RPMI8226 (cell line): ENCODE measurements at regions not wholly inside any gene's neighbourhood (a gene's known extent, or its start where the extent isn't known, plus 50 kb on each side); places are given as distances from the start of the nearest gene placed in this dataset.
A peak's percentile ranks its signal among the peaks of the same experiment; 100 is the strongest.

Experiments used
- DNase-seq: peaks from one replicate; pipeline ENCODE4 v3.0.0-alpha.2; 2015

DNA sequence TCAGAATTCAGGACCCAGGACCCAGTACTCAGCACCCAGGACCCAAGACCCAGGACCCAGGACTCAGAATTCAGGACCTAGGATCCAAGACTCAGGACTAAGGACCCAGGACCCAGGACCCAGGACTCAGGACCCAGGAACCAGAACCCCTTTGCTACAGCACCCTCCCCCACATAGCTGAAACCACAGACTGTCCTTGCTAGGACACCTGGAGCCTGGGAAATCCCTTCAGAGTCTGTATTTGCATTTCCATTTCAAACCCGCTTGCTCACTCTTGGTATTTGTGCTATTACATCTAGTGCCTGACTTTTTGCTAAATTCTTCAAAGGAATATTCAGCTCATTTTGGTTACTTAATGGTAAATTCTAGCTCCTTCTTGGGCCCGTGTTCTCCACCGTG, 275.8 kb upstream of the MAF start:
- peak; percentile 84 for DNase-seq

DNA sequence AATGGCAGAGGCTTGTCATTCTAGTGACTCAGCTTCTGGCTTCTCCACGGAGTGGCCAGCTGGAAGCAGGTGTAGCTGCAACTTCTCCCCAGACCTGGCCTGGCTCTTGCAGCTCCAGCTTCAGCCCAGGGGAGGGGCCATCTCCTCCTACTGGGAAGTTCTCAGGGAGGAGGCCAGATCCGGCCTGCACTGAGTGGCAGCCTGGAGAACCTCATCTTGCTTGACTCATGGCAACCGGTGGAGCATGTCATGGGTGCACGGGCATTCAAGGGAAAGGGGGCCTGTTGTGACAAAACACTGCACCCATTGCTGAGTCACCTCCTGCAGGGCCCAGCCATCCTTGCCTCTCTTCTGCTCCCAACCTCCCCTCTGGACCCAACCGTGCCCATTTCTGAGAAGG, 273.9 kb upstream of the MAF start:
- DNase-seq: peak; percentile 83

DNA sequence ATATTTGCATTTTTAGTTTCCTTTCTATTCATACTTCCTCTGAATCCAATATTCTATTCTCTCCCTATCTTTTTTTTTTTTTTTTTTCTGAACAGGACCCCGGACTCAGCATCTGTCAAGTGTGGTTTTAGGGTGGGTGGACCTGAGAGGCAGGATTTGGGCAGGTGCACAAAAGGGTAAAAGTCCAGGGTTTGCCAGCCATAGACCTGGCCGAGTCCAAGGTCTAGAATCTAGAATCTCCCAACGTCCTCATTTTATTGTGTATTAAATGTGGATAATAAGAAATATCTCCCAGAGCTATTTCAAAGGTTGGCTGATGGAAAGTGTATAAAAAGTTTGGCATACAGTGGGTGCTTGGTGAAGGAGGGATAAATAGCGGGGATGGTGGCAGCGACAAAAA, 273.3 kb upstream of the MAF start:
- no peak for DNase-seq

DNA sequence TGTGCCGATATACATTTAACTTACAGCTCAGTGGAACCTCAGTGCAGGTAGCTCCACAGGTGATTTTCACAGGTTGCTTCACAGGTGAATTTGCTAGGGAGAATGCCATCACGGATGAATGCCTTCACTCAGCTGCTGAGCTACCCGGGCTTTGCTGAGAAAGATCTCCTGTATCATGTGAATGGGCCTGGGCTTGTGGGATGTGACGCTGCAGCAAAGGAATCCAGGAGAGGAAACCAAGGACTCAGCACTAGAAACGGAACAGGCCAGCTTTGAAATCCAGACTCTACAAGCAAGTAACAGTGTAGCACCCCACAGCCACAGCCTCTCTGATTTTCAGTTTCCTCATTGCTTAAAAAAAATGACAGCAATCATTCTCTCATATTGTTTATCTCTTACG, 271.4 kb upstream of the MAF start:
- no peak for DNase-seq

DNA sequence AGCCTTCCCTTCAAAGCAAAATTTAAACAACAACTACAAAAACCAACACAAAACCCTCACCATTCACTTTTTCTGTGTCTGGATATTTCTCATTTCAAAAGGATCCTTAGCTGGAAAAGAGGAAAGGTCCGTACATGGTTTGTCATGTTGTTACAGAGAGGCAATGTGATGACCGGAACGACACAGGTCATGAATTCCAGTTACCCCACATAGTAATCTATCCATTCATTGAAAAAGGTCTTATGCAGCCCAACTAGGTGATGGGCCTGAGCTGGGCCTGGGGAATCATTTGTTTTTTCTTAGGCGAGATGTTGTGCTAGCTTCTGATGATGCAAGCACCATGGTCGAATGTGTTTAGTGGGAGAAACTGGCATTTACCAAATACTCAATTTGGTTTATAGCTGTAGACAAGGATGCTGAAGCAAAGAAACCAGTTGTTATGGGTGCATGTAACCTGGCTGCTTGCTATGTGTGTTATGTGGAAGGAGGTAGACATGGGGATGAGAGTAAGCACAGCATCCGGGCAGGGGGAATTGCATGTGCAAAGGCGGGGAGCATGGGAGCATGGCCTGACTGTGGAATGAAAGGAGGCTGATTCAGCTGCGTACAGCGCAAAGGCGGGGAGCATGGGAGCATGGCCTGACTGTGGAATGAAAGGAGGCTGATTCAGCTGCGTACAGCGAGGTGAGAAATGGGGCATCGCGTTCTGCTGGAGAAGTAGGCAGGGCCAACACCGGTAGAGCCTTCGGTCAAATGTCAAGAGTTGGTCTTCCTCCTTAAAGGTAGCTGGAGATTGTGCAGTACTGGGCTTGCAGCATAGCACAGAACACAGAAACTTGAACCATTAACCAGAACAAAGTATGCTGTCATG, 269.7 kb upstream of the MAF start:
- DNase-seq: no peak

DNA sequence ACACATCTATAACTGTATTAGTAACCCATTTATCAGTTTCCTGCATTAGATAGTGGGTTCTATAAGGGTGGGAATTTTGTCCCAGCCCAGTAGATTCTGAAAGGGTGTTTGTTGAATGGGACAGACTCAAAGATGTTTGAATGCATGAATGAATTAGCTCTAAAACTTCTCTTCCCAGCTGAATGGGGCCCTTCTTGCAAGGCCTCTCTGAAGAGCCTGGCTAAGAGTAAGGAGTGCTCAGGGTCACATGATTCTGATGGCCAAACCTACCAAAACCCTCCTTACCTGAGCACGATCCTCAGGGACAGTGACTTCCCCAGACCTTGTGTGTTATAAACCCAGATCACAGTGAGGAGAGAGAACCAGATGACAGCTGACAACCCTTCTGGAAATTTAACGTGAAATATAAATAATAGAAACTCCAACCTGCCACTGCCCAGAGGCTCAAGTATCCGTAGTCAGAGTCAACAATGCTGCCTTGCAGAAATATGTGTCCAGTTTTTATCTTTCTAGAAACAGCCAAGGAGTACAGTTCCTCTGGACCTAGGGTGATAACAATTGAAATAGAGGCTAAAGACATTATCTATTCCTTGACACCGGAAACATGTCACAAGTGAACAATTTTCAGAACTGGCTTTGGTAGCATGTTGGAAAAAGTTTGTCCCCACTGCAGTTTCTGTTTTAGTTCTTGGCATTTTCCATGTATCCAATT, 268.9 kb upstream of the MAF start:
- DNase-seq: no peak

DNA sequence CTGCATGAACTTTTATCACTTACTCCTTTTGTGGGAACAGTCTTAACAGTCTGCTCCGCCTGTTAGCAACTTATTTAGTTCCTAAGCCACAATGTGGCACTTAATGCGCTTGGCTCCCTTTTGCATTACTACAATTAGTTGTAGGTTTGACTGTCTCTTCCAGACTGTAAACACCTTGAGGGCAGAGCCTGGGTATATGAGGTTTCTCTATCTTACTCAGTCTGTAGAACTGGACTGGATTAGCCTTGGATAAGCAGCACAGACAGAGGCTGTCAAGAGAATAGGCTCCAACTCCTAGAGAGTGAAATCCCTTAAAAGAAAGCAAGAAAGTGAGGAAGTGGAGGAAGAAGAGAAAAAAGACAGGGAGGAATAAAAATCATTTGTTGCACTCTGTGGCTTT, 268.3 kb upstream of the MAF start:
- no peak for DNase-seq

DNA sequence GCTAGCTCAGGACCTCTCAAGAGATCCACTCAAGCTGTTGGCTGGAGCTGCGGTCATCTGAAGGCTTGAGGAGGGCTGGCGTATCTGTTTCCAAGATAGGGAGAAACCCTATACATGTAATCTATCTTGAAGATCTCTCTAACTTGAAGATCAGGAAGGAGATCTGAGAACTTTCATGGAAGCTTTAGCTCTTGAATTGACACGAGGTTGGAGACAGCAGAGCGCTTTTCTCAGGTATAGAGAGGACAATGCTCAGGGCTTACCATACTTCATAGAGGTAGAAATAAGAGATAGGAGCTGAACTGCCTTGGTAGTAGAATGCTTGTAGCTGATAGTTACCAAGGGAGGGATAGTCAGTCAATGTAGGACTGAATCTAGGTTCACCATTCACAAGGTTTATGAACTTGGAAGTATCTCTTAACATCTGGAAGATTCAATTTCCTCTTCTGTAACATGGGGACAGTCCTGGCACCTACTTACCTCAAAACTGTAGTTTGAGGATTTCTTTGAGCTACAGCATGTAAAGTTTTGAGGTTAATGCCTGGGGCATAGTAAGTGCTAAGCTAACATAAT, 267.0 kb upstream of the MAF start:
- DNase-seq: no peak

DNA sequence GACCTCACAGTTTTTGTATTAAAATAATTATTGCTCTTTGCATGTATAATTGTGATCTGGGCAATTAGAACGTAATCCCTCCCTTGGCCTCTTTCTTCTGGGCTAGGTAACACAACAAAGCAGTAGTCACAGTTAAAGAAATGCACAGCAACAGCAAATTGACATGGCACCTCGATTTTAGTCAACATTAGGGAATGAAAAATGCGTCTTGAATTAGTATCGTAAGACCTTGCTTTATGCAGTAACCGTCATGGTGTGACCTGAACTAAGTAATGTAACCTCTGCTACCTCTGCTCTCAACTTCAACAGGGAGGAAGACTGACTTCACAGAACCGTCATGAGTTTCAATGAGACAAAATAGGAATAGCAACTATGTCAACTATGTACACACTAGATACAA, 265.4 kb upstream of the MAF start:
- DNase-seq: no peak

DNA sequence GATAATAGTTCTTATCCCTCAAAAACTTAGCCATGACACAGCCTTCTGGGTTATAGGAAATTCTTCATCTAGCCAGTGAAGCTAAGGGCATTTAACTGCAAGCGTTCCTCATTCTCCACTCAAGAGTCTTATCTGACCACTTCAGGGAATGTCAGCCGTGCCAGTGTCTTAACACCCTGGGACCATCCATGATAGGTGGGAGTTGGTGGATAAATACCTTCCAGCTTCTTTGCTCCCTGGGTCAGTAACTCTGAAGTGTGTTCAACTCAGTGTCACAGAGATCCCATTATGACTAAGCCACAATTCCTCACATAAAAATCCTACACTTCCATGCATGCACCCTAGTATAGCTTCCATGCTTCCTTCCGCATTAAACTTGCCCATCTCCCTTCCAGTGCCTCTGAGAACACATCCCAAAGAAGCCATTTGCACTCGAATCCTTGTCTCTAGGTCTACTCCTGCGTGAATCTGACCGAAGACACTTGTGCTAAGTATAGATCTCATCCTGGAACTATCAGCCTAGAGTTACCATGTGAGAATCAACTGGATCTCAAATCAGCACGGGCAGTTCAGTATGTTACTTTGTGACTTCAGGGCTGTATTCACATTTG, 264.3 kb upstream of the MAF start:
- no peak for DNase-seq

DNA sequence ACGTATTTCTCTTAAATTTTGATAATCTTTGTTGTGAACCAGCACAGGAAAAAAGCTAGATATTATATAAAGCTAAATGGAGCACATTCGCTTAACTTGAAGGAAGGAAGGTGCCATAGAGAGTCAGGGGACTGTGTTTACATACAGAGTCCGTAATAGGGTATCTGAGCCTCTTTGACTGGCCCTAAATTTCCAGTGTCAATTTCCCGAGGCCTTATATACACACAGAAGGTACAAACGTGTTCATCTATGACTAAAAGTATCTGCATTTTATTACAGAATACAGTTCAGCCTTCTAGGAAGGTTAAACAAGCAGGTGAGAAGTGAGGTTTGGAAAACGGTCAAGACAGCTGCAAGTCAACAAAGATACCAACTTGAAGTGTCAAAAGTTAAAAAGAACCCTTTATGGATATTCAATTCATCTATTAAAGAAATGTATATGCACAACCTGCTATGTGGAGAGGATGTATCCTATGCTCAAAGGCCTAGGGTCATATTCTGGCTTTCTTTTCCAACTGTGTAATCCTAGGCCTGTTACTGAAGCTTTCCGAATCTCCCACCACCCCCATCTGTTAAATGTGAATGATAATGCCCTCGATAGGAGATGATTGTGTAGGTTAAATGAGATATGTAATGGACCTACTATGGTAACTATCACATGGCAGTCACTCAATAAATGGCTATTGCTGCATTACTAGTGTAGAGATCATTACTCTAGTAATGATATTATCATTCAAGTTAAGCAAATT, 263.7 kb upstream of the MAF start:
- DNase-seq: no peak

DNA sequence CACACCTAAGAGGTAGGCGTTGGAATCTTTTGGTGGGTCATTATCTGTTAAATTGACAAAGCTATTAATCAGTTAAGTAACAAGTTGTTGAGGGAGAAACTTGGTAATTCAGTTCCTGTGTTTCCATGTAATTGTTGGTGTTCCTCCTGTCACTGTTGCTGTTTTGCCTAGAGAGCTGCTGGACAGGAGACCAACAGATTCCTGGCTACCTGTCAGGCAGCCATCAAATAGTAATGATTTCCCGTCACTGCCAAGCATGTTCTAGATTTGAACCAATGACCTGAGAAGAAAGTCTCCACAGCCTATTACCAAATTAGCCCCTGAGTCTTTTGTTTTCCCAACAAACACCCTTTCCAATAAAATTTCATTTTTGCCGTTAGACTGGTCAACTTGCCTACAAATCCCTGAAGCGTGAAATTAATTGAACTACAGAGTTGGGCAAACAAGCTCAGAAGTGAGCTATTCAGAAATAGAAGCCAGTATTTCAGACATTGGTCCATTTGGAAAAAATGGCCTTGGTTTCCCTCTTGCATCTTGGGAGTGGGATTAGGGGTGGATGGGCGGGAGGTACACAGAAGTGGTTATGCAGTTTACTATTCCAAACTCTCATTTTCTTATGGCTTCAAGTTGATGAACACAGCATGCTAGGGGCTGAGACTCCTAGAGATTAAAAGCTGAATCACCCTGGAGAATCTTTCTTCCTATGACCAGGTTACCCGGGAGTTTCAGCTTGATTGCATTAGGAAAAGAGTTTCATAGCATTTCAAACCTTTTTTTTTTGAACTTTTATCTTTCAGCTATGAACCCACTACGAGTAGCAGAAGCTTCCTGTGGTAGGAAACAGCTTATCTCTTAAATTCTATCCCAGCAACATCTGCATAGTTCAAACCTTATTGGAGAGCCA, 262.8 kb upstream of the MAF start:
- DNase-seq: no peak

DNA sequence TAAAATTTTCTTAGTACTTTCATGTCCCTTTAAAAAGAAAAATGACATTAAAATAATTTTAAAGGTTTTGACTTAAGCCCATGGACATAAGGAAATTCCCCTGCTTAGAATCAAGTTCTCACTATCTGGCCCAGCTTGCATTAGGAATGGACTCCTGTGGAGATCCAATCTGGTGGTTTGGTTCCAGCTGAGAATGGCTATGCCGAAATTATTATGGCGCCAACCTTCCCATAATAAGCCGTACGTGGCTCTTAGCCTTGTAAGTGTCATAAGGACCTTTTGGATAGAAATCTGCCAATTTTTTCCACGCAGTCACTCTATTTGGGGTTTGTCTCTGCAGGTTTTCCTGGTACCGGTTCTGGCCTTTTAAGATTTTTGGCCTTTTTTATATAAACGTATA, 262.1 kb upstream of the MAF start:
- DNase-seq: no peak

DNA sequence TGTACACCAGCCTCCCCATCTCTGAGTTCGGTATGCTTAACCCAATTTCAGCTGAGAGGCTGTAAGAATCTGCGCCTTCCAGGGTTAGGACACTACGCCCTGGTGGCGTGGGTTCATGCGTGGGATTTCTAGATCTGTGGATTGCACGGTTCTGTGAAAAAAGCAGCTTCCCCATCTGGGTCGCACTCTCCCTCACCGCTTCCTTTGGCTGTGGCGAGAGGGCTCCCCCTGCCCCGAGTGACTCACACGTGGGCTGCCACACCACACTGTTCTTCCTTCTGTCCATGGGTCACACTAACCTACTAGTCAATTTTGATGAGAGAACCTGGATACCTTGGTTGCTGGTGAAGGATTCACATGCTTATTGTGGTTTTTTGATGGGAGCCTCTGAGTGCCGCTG, 256.0 kb upstream of the MAF start:
- DNase-seq: no peak

DNA sequence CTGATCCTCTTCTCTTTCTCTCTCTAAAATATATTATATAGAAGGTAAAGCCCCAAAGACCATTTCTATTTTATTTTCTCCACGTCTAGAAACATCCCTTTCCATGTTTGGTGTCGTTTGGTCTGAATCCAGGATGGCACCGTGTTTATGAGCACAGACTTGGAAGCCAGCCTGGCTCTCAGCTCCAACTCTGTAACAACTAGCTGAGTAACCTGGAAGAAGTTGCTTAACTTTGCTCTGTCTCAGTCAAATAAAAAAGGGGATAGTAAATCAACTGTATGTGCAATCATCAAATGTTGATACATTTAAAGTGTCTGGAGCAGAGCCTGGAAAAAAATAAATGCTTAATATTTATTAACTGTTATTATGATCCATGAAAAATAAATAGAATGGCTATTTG, 249.8 kb upstream of the MAF start:
- no peak for DNase-seq

DNA sequence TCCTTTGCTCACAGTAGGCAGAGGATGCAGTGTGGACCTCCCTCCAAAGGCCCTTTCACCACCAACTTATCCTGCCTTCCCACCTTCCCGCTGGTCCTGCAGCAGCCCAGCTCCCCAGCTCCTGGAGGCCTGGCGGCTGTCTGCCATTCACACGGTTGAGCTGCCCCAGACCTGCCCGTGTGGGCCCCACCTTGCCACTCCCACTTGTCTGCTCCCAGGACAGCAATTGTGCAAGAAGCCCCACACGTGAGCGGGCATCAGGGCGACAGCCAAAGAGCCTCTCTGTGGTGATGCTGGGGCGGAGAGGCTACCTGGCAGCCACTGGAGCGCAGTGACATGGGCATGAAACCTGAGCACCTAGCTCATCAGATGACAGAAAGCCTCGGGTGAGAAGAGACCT, 248.6 kb upstream of the MAF start:
- peak; percentile 49 for DNase-seq

DNA sequence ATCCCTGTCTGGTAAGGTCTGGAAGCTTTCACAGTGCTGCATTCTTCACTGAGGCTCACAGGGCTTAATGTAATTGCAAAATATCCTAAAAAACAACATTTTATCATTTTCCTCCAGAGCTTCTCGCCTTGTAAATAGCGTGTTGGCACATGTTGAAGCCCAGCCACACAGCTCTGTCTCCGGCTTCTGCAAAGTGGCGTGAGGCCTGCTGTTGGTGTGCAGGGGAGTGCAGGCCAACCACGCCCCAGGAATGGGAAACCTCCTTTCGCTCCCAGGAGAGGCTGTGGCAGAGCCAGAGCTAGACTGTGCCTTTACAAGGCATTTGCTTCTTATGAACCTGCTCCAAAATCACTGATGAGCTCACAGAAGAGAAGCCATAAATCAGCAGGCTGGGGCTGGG, 248.2 kb upstream of the MAF start:
- DNase-seq: no peak

DNA sequence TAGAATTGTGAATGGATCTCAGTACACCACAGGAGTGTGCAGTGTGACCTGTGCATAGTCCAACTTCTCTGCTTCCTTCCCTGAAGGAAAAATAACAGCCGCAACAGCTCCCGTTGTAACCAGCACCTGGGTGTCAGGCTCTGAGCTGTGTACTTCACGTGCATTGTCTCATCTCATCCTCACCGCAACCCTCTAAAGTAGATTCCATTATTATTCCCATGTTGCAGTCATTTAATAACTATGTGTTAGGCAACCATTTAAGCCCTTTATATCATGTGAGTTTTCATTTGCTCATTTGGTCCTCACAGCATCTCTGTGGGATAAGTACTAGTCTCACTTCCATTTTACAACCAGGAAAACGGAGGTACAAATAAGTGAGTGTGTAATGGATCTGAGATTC, 247.0 kb upstream of the MAF start:
- DNase-seq: no peak

DNA sequence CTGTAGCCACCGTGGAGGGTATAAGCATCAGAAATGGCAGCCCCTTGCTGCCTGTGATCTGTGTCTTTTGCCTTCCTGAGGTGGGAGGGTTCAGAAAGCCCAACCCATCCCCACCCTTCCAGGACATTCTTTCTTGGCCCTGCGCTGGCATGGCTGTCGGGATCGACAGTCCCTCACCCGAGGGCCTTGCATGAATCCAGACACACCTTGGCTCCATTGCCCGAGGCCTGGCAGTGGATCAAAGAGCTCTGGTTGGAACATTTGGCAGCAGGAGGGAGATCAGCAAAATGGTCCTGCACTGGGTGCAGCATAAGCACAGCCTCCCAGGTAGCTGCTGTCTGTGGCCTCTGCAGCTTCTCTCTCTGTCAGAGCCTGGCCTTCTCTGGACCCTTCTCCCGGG, 246.6 kb upstream of the MAF start:
- DNase-seq: peak; percentile 43

DNA sequence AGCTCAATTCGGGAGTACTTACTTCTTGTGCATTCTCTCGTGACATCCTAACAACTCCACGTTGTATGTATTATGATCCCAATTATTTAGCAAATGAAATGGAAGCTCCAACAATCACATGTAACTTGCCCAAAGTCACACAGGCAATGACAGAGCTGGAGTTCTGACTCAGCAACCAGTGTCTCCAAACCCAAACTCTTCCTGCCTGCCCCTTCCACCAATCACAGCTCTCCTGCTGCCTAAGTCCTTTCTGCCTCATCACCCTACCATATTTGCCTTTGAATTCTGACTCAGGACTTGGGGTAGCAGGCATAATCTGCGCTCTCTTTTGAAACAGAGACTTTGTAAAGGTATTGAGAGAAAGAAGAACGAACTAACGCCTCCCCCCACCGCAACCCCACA, 245.2 kb upstream of the MAF start:
- DNase-seq: peak; percentile 70

DNA sequence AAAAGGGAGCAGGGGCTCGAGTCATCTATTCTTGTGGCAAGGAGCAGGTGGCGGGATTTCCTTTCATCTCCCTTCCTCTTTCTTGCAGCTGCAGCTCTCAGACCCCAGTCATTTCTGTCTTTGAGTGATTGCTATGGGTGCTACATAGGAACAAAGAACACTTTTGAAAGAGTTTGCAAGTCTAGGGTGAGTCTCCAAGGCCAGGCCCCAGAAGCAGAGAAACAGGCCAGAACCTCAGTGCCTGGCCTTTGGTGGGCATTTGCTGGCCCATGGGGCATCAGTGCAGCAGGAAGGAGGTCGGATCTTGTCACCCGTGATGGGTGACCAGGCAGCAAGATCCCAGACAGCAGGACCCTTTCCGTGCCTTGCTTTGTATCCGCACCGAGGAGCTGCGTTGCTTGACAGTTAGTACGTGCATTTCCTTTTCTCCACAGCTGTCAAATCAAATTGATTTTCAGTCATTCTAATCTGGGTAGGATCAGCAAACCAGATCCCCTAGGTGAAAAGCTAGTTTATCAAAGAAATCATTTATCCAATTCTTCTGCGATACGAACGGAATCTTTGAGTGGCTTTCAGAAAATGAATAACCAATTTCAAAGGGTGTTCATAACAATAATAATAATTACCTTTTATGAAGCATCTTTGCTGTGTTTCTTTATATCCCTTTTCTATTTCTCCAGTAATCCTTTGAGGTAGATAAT, 244.6 kb upstream of the MAF start:
- peak; percentile 78 for DNase-seq
